Endothelial cell of umbilical vein (primary cell): ENCODE measurements at regions not wholly inside any gene's neighbourhood (a gene's known extent, or its start where the extent isn't known, plus 50 kb on each side); places are given as distances from the start of the nearest gene placed in this dataset. TPM values are rescaled to one million over a fixed set of nuclear protein-coding genes. Genes with fewer than 3 reads are reported as not detected.

Source experiments
- BruUV-seq: library from RNA; stranded (reverse); fragments of 400-500 nt; replicated peaks from 2 replicates; lab custom pipeline; 2021; lab: Mats Ljungman, UMichigan
- CTCF ChIA-PET: fragments of 300-600, 350-600 bp; sonication (Branson Sonifier 250); formaldehyde crosslinking; loops from one replicate; lab custom pipeline; 2021; ENCODE audit warnings: antibody characterized with exemption, inconsistent platforms; lab: Charles Lee
- POLR2A ChIA-PET: fragments of 300-600, 350-600 bp; sonication (Branson Sonifier 250); formaldehyde crosslinking; loops from one replicate; lab custom pipeline; 2021; ENCODE audit warnings: antibody characterized with exemption, inconsistent platforms; lab: Charles Lee
- DNase-seq: peaks from one replicate; pipeline ENCODE4 v3.0.0-alpha.2; 2011; ENCODE audit warnings: low read depth, low spot score
- FAIRE-seq: peaks from 2 replicates; lab custom pipeline; 2011; peaks lifted over from hg19 to GRCh38; lab: Jason Lieb, UNC
- H2AFZ ChIP-seq: 2 replicates; pipeline ENCODE4 v1.6.0; 2012; ENCODE audit warnings: low read depth, low read length, control low read depth, inconsistent platforms
- H3K27ac ChIP-seq: 2 replicates; pipeline ENCODE4 v1.5.1; 2011; ENCODE audit warnings: low read depth, mild to moderate bottlenecking, control low read depth, low read length, moderate library complexity; ENCODE audit not compliant: insufficient read depth
- H3K27me3 ChIP-seq, 2 experiments: 2 replicates each; pipeline versions ENCODE4 v1.6.0 to v1.6.1; 2011; ENCODE audit warnings: low read length in 2 of 2, mixed read lengths in 1 of 2; ENCODE audit not compliant: control insufficient read depth in 2 of 2, insufficient read depth in 2 of 2
- H3K36me3 ChIP-seq, 2 experiments: 2 replicates in 1 of 2; 3 replicates in 1 of 2; pipeline ENCODE4 v1.5.1; 2011; ENCODE audit warnings: low read length in 2 of 2, mild to moderate bottlenecking in 1 of 2, moderate library complexity in 1 of 2; ENCODE audit not compliant: control insufficient read depth in 2 of 2, insufficient read depth in 2 of 2; ENCODE audit errors: extremely low read depth in 1 of 2
- H3K4me1 ChIP-seq: 3 replicates; pipeline ENCODE4 v1.5.1; 2011; ENCODE audit warnings: mild to moderate bottlenecking, low read length; ENCODE audit not compliant: control insufficient read depth, insufficient read depth; ENCODE audit errors: extremely low read depth
- H3K4me2 ChIP-seq: 2 replicates; pipeline ENCODE4 v1.6.1; 2011; ENCODE audit warnings: low read length, control low read depth, mixed read lengths; ENCODE audit not compliant: insufficient read depth
- H3K4me3 ChIP-seq, 3 experiments: fragments of 200-600 bp in 1 of 3; sonication (generic), shearing (Covaris generic) in 1 of 3; replicated peaks in 1 of 3; 2 replicates each; pipeline ENCODE4 v1.5.1; 2011 to 2016; ENCODE audit warnings: control low read depth in 3 of 3, low read length in 3 of 3, mild to moderate bottlenecking in 2 of 3, inconsistent platforms in 1 of 3, low read depth in 1 of 3, moderate library complexity in 1 of 3; ENCODE audit not compliant: insufficient read depth in 1 of 3
- H3K79me2 ChIP-seq: 2 replicates; pipeline ENCODE4 v1.6.0; 2012; ENCODE audit warnings: low read length, inconsistent platforms; ENCODE audit not compliant: control insufficient read depth, insufficient read depth
- H3K9ac ChIP-seq: replicated peaks from 2 replicates; pipeline ENCODE3; 2011; ENCODE audit warnings: low read length, control low read depth; ENCODE audit not compliant: insufficient read depth; ENCODE audit errors: extremely low read depth
- H3K9me1 ChIP-seq: replicated peaks from 3 replicates; pipeline ENCODE4 v1.6.0; 2011; ENCODE audit warnings: mild to moderate bottlenecking, low read length; ENCODE audit not compliant: control insufficient read depth, insufficient read depth; ENCODE audit errors: extremely low read depth
- H3K9me3 ChIP-seq: replicated peaks from 2 replicates; pipeline ENCODE4 v1.5.1; 2012; ENCODE audit warnings: low read length, inconsistent platforms; ENCODE audit not compliant: control insufficient read depth, insufficient read depth
- H4K20me1 ChIP-seq: replicated peaks from 2 replicates; pipeline ENCODE3; 2011; ENCODE audit warnings: mild to moderate bottlenecking, low read length; ENCODE audit not compliant: control insufficient read depth, insufficient read depth; ENCODE audit errors: extremely low read depth
- CTCF ChIP-seq, 2 donors: IDR thresholded peaks; 1 replicate in 1 of 2; 2 replicates in 1 of 2; pipeline ENCODE4 v1.5.1; 2011; ENCODE audit warnings: low read length in 2 of 2, mild to moderate bottlenecking in 2 of 2, moderate library complexity in 2 of 2, control low read depth in 1 of 2, inconsistent platforms in 1 of 2, low read depth in 1 of 2; ENCODE audit not compliant: insufficient read depth in 1 of 2; ENCODE audit errors: extremely low read depth in 1 of 2
- EZH2 ChIP-seq: IDR thresholded peaks from 2 replicates; pipeline ENCODE4 v1.6.1; 2012; ENCODE audit warnings: borderline replicate concordance, low read depth, mild to moderate bottlenecking, moderate library complexity, low read length, inconsistent platforms; ENCODE audit not compliant: severe bottlenecking
- FOS ChIP-seq: IDR thresholded peaks from 2 replicates; pipeline ENCODE4 v1.6.1; 2011; ENCODE audit warnings: mild to moderate bottlenecking, low read length, moderate library complexity, borderline replicate concordance; ENCODE audit not compliant: insufficient read depth
- GATA2 ChIP-seq: IDR thresholded peaks from 2 replicates; pipeline ENCODE4 v1.7.0; 2011; ENCODE audit warnings: low read depth, mild to moderate bottlenecking, moderate library complexity, mixed read lengths, low read length; ENCODE audit not compliant: insufficient read length, insufficient read depth
- JUN ChIP-seq: IDR thresholded peaks from 2 replicates; pipeline ENCODE4 v1.6.1; 2011; ENCODE audit warnings: borderline replicate concordance, low read depth; ENCODE audit not compliant: insufficient read length, insufficient read depth
- MAX ChIP-seq: IDR thresholded peaks from 2 replicates; pipeline ENCODE4 v1.6.1; 2011; ENCODE audit not compliant: insufficient read depth, insufficient read length
- MYC ChIP-seq: IDR thresholded peaks from one replicate; pipeline ENCODE4 v1.6.1; 2011; ENCODE audit warnings: mild to moderate bottlenecking, low read depth, low read length
- POLR2A ChIP-seq: IDR thresholded peaks from 2 replicates; pipeline ENCODE4 v1.6.1; 2012; ENCODE audit warnings: low read depth, mild to moderate bottlenecking, control low read depth, low read length
- POLR2AphosphoS5 ChIP-seq: IDR thresholded peaks from 2 replicates; pipeline ENCODE4 v1.6.1; 2012; ENCODE audit warnings: low read depth, mild to moderate bottlenecking, control low read depth, low read length, moderate library complexity; ENCODE audit not compliant: insufficient read depth
- dilution Hi-C: fragments of 300-500 bp; cut with MboI; formaldehyde crosslinking; loops from one replicate; pipeline ENCODE4 v1.15.0; 2019; ENCODE audit warnings: low sequenced_read_pairs; ENCODE audit not compliant: extremely low pct_ligation_motif_present
- intact Hi-C: fragments of 100-400 bp; cut with micrococcal nuclease; formaldehyde crosslinking; loops from one replicate; pipeline ENCODE4 v1.10.0; 2022
- small RNA-seq: library from RNA; depleted of rRNA; stranded (forward); fragments of <200 nt; gene quantifications from one replicate; pipeline ENCODE3, GENCODE V24; 2012; ENCODE audit warnings: low replicate concordance, low read depth; ENCODE audit not compliant: insufficient read depth, insufficient read length

DNA sequence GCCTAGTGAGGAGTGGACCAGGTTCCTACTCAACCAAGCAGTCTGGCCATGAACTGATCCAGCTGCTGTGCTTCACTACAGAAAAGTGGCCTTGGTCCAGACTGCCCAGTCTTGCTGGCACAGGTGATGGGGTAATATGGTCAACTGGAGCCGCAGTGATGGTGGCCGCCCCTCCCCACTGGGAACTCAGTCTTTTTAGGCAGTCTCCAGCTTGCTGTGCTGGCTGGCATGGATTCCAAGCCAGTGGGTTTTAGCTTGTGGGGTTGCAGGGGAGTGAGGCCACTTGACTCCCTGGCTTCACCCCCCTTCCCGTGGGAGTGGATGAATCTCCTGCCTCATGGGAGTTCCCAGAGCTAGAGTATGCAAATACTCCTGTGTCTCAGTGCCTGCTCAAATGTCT, 52.7 kb upstream of the CDK6 start:
- H3K9me3 ChIP-seq: no peaks in the 10 kb centered on the region
- no TSS peak for BruUV-seq
- no peak overlapping the region for H3K9ac ChIP-seq
- ChIA-PET CTCF (no interaction called here), POLR2A (no interaction called here)
- H3K27me3 ChIP-seq: peaks cover 4 to 5% of the 10 kb centered on the region in 2 experiments
- FAIRE-seq (no peak), DNase-seq (no peak)
- H3K27ac ChIP-seq: no peak overlapping the region
- no peak overlapping the region for H3K4me3 ChIP-seq
- no peak overlapping the region for H3K4me2 ChIP-seq
- H3K4me1 ChIP-seq: no peaks in the 10 kb centered on the region
- no peaks in the 10 kb centered on the region for H3K79me2 ChIP-seq
- no peaks in the 10 kb centered on the region for H4K20me1 ChIP-seq
- TF ChIP-seq EZH2 (no peak), FOS (no peak), JUN (no peak), MAX (no peak), GATA2 (no peak), CTCF (IDR thresholded peaks at IDR 0.05; ENCODE audit: extremely low read depth in 1 of 2, insufficient read depth in 1 of 2, low read depth in 1 of 2, low read length in 2 of 2) (no peak), MYC (no peak), POLR2AphosphoS5 (no peak), POLR2A (no peak)
- intact Hi-C loops (loop anchor here (10.0 kb wide), 1 partner anchor 336 kb away; the partner anchor contains the start of gene HEPACAM2), dilution Hi-C loops (no loop called here)
- no peaks in the 10 kb centered on the region for H3K36me3 ChIP-seq
- H3K9me1 ChIP-seq: no peaks in the 10 kb centered on the region
- no peak overlapping the region for H2AFZ ChIP-seq

Small RNAs in the stretch of these regions (small RNA-seq; reads per million reads assigned to genes)
- gene RN7SL7P: not detected
